ENCODE measurements at regions not wholly inside any gene's neighbourhood (a gene's known extent, or its start where the extent isn't known, plus 50 kb on each side); places are given as distances from the start of the nearest gene placed in this dataset.

- Histone ChIP-seq H3K9me3 (replicated peaks in 1 of 3) (no peaks in the 10 kb centered on the region), H3K36me3 (replicated peaks in 1 of 2) (no peaks in the 10 kb centered on the region), H3K4me3 (no peak overlapping the region), H3K4me1 (replicated peaks in 1 of 2) (no peaks in the 10 kb centered on the region), H3K27me3 (no peaks in the 10 kb centered on the region), H3K27ac (no peak overlapping the region)
- no peak for TF ChIP-seq CTCF (IDR thresholded peaks at IDR 0.05)
- no peak for TF ChIP-seq POLR2A (IDR thresholded peaks at IDR 0.05)
- DNase-seq, result no peak
- WGBS, 4 donors, result 66 to 76% (median 70%) methylated on average over 6 of the region's 6 CpGs
- intact Hi-C loops (cut with DNase I), result no loop called here
These were observed 172.7 kb downstream of the GPAT3 start for GRCh38 chr4:83708500-83709175.

GRCh38 chr4:83704786-83705185 is 168.9 kb downstream of the GPAT3 start:
- 66 to 82% (median 70%) methylated on average over 2 of the region's 2 CpGs for WGBS, 4 donors
- Histone ChIP-seq H3K36me3 (replicated peaks in 1 of 2) (no peaks in the 10 kb centered on the region), H3K9me3 (replicated peaks in 1 of 3) (no peaks in the 10 kb centered on the region), H3K4me1 (replicated peaks in 1 of 2) (no peaks in the 10 kb centered on the region), H3K4me3 (no peak overlapping the region), H3K27ac (no peak overlapping the region), H3K27me3 (no peaks in the 10 kb centered on the region)
- no peak for DNase-seq
- TF ChIP-seq POLR2A (IDR thresholded peaks at IDR 0.05) (no peak), CTCF (IDR thresholded peaks at IDR 0.05) (no peak)
- intact Hi-C loops (cut with DNase I), result no loop called here

- intact Hi-C loops (cut with DNase I), result no loop called here
- Histone ChIP-seq H3K9me3 (replicated peaks in 1 of 3) (no peaks in the 10 kb centered on the region), H3K4me3 (no peak overlapping the region), H3K36me3 (replicated peaks in 1 of 2) (no peaks in the 10 kb centered on the region), H3K4me1 (replicated peaks in 1 of 2) (no peaks in the 10 kb centered on the region), H3K27ac (no peak overlapping the region), H3K27me3 (no peaks in the 10 kb centered on the region)
- TF ChIP-seq CTCF (IDR thresholded peaks at IDR 0.05) (no peak), POLR2A (IDR thresholded peaks at IDR 0.05) (no peak)
- no peak for DNase-seq
- WGBS, 4 donors, result 91 to 97% (median 95%) methylated on average over 1 of the region's 1 CpG
These were observed 167.8 kb downstream of the GPAT3 start for GRCh38 chr4:83703752-83704151.

- no peak overlapping the region for H3K27ac ChIP-seq
- H3K4me3 ChIP-seq, result no peak overlapping the region
- intact Hi-C loops (cut with DNase I), result no loop called here
- no peaks in the 10 kb centered on the region for H3K9me3 ChIP-seq (replicated peaks in 1 of 3)
- no peaks in the 10 kb centered on the region for H3K36me3 ChIP-seq (replicated peaks in 1 of 2)
- DNase-seq, result no peak
- no peaks in the 10 kb centered on the region for H3K27me3 ChIP-seq
- H3K4me1 ChIP-seq (replicated peaks in 1 of 2), result no peaks in the 10 kb centered on the region
- 70 to 88% (median 84%) methylated on average over 1 of the region's 1 CpG for WGBS, 4 donors
- no peak for TF ChIP-seq POLR2A (IDR thresholded peaks at IDR 0.05)
- TF ChIP-seq CTCF (IDR thresholded peaks at IDR 0.05), result no peak
These were observed 165.1 kb downstream of the GPAT3 start for GRCh38 chr4:83701041-83701440.
